22Rv1 (cell line): ENCODE measurements at regions not wholly inside any gene's neighbourhood (a gene's known extent, or its start where the extent isn't known, plus 50 kb on each side); places are given as distances from the start of the nearest gene placed in this dataset.

Source experiments
- H3K27ac ChIP-seq: fragments of 450-650 bp; 2 replicates; pipeline ENCODE4 v1.5.1; 2017
- CTCF ChIP-seq: fragments of 450-650 bp; IDR thresholded peaks from 2 replicates; pipeline ENCODE4 v1.5.1; 2017; ENCODE audit warnings: mild to moderate bottlenecking
- ZFX ChIP-seq: fragments of 450-650 bp; IDR thresholded peaks from 2 replicates; pipeline ENCODE4 v1.6.1; 2017; ENCODE audit warnings: antibody characterized with exemption, borderline replicate concordance

GRCh38 chr12:83386527-83387264 lies 700.0 kb downstream of the TMTC2 start:
- TF ChIP-seq CTCF (no peak), ZFX (no peak)
- H3K27ac ChIP-seq, result no peak overlapping the region

DNA sequence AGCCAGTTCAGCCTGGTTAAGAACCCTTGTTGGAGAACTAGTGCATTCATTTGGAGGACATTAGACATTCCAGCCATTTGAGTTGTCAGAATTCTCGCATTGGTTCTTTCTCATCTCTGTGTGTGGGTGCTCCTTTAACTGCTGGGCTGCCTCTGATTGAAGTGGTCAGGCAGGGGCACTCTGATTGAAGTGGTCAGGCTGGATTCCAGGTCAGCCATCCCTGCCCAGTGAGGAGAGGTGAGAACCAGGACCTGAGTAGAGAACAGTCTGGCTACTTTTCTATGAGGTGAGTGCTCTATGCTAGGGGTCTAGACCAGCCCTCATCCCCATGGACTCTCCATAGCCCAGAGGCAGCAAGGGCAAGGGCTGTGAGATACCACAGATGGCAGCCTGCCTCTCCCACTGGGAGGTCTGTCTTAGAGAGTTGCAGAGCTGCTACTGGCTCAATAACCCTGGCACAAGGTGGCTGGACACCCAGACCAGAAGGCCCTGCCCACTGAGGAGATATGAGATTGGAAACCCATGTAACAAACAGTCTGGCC lies 691.6 kb downstream of the TMTC2 start:
- no peak for TF ChIP-seq CTCF
- H3K27ac ChIP-seq, result no peak overlapping the region

DNA sequence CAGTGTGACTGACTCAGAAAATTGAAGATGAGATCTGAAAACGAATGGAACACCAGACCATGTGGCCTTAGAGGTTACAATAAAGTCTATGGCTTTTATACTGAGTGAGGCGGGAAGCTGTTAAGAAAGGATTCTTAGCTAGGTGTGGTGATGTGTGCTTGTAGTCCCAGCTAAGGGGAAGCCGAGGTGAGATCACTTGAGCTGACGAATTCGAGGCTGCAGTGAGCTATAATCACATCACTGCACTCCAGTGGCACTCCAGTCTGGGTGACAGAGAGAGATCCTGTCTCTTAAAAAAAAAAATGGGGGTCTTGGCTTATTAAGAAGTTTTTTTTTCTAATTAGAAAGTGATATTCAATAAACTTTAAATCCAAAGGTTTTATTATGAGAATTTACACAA lies 678.6 kb downstream of the TMTC2 start:
- TF ChIP-seq CTCF, result no peak
- no peak overlapping the region for H3K27ac ChIP-seq

- no peak overlapping the region for H3K27ac ChIP-seq
- no peak for TF ChIP-seq CTCF
- no peak for TF ChIP-seq ZFX
These were observed 674.8 kb downstream of the TMTC2 start for GRCh38 chr12:83361475-83361874.

GRCh38 chr12:83361071-83361470 lies 674.4 kb downstream of the TMTC2 start:
- no peak for TF ChIP-seq CTCF
- no peak for TF ChIP-seq ZFX

DNA sequence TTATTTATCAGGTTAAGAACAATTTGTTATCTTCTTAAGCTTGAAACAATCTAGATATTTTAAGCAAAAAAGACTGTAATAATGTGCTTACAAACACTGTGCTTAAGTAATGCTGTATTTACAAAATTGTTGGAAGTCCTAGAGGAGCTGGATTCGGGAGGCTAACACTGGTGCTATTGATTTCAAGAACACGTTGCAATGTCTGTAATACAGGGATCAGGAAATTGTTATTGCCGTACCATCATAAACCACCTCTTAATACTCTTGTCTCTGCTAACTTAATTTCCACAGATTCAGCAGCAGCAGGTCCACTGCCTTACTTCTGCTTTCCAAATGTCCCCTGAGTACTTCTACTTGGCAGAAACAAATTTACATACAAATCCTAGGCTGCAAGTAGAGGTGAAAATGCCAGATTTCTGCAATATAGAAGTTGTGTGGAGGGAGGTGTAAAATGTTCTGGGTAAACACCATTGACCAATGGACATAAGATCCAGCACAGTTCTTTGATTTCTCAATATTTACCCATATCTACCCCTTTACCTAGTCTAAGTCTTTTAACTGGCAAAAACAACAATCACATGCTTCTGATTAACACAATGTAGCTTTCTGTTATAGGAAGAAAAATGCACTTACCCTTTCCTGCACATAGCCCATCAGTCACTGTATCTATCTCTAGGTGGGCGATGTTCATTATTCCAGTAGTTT lies 663.4 kb downstream of the TMTC2 start:
- no peak overlapping the region for H3K27ac ChIP-seq
- no peak for TF ChIP-seq CTCF
- TF ChIP-seq ZFX, result no peak

More at GRCh38 chr12:83361071-83361470, 674.4 kb downstream of the TMTC2 start:
- H3K27ac ChIP-seq, result no peak overlapping the region

DNA sequence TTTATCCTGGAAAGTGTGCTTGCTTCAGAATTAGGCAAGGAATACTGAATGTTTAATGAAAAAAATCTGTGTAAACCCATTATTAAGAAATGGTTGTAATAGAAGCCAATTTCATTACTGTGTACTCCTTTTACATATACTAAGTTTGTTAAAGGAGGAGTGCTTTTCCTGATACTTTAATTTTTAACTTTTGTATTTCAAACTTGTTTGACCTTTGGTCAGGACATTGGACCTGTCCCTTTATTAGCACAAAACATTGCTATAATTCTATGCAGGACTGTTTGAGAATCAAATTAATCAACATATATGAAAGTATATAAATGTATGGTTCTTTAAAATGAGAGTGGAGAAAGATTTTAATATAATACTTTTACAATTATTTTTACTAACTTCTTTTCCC lies 659.6 kb downstream of the TMTC2 start:
- no peak for TF ChIP-seq CTCF
- TF ChIP-seq ZFX, result no peak
- no peak overlapping the region for H3K27ac ChIP-seq
